Activated CD8-positive, alpha-beta memory T cell treated with anti-CD3 and anti-CD28 coated beads for 4 hours (primary cell): ENCODE measurements at regions not wholly inside any gene's neighbourhood (a gene's known extent, or its start where the extent isn't known, plus 50 kb on each side); places are given as distances from the start of the nearest gene placed in this dataset.

Experiments
- DNase-seq, 2 donors: peaks; one replicate each; pipeline ENCODE4 v3.0.0-alpha.2; 2020; ENCODE audit warnings: low read depth in 2 of 2

DNA sequence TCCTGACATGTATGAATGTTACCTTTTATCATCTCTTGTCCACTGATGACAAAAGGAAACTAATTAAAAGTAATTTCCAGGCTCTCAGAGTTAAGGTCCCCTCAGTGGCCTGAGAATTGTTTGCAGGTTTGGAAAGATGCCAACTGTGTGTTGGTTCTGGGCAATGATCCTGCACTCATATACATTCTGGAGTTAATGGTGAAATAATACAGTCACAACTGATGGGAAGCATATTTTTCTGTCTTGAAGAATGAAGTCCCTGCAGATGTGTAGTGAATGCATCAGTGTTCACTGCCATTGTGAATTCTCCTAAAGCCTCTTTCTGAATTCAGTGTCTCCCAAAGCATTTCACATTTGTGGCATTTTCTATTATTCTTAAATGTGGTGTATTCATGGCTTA, 238.1 kb upstream of the PPP1R2C start:
- DNase-seq, result no peak

DNA sequence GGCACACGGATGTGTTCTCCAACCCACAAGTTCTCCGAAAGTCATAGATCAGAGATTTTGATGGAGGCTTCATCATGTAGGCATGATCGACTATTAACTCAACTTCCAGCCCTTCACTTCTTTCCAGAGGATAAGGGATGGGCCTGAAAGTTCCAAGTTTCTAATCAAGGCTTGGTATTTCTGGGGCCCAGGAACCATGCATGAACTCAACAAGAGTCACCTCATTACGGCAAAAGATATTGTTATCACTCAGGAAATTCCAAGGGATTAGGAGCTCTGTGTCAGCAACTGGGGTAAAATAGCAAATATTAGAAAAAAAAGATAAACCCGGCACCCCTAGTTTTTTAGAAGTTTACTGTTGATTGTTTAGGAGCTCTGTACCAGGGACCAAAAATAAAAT, 240.1 kb upstream of the PPP1R2C start:
- no peak for DNase-seq

GRCh38 chrX:43019021-43019420, 241.1 kb upstream of the PPP1R2C start:
- DNase-seq, result no peak

DNA sequence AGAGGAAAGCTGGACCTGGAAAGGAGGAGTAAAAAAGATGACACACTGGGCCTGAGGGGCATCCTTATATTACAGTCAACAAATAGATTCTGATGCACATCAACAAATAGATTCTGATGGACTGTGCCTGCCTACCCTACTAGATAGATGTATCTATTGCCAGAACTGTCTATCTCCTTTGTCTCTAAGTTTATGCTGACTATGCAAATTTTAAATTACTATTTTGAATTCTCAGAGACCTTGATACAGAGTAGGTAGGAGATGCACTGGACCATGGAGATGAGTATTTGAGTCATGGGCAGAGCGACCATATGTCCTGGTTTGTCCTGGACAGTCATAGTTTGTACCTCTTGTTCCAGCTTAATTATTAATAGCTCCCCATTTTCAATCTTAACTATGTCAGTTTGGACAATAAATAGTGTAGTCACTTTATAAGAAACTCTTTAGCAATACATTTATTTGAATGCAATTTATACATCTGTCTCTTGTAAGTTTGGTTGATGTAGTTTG, 247.9 kb upstream of the PPP1R2C start:
- no peak for DNase-seq

- DNase-seq, result no peak
These were observed 286.1 kb upstream of the PPP1R2C start for GRCh38 chrX:43064096-43064495.

DNA sequence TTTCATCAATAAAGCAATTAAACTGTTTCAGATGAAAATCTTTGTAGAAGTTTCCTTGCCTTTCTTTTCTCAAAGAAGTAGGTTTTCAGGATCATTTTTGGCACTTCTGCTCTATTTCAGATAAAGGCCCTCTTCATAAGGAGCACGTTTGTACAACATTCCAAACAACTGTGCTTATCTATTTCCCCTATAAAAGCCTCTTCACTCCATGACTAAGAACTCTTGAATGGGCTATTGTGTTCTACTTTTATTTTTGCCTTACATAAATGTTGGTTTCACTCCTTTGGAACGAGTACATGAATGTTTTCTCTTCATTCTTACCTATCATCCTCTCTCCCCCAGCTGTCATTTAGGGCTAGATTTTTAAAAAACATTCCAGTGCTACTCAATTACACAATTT, 288.0 kb upstream of the PPP1R2C start:
- no peak for DNase-seq

DNA sequence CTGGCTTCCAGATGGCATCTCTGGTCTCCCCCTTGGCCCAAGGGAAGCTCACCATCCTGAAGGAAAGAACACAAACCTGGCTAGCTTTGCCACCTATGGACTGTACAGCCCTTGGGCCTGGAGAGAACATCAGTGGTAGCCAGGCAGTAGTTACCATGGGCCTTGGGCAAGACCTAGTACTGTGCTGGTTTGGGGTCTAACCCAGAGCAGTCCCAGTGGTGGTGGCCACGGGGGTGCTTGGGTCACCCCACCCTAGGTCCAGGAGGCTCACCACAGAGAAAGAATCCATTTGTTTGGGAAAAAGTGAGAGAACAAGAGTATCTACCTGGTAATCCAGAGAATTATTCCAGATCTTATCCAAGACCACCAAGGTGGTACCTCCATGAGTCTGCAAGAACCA, 290.7 kb upstream of the PPP1R2C start:
- DNase-seq, result no peak

DNA sequence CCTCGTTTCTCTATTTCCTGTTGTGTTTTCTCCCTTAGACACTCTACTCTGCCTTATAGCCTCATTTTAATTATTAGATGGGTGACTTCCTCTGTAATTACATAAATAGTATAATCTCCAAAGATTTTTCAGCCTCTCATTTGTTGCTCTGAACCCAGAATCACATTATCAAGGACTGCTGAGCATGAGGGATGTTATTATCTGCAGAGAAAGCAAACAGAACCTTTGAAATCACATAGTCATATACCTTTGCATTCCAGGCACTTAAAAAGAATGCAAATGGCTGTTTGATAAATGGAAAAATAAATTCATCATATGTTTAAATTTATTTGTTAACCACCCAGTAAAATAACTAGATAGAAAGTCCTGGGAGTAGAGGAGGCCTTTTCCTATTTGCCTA, 305.1 kb upstream of the PPP1R2C start:
- DNase-seq, result no peak

DNA sequence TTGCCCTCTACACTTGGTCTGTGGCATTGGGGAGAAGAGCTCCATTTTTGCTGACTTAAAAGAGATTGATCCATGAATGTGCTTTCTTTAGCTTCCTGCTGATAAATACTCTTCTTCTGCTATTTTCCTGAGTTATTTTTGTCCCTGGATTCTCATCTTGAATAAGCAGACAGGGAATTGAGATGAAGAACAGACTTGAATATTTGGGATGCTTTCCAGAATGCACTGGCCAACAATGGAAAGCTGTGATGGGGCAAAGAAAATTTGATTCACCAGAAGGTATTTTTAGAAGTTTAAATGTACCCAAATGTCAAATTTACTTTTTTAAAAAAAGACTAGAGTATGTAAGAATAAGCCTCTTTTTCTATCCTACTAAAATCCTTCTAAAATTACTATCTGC, 309.9 kb upstream of the PPP1R2C start:
- no peak for DNase-seq

- DNase-seq, result no peak
These were observed 318.9 kb upstream of the PPP1R2C start for GRCh38 chrX:43096830-43097229.

- no peak for DNase-seq
These were observed 328.0 kb upstream of the PPP1R2C start for GRCh38 chrX:43106009-43106408.

DNA sequence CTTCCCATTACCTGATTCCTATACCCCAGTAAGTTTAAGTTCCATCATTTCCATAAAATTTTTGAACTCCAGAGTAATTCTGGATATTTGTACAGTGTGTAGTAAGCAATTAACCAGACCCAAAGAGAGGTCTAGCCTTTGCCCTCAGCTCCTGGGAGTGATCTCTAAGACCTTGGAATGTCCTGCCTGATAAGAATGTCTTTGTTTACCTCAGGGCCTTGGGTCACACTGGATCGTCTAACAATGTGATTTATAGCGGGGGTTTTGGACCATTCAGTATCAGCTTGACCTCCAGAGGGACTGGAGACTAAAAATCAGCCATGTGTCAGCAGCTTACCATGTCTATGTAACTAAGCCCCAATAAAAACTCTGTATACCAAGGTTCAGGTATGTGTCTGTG, 330.9 kb upstream of the PPP1R2C start:
- DNase-seq, result no peak

DNA sequence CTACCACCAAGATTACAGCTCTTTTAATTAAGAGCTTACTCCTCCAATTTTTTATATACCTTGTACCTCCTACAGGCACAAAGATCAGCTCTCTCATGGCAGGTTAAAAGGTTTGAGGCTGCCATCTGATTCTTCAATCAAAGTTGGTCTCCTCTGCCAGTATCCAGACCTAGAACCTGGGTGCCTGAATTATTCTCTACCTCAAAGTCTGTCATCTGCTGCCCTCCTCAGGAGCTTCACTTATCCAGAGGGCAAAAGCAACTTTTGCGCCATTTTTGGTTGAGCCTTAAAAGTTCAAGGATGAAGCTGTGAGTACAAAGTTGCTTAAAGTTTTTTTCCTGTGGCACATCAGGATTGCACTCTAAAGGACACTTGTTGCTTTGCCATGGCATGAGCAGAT, 343.7 kb upstream of the PPP1R2C start:
- no peak for DNase-seq

DNA sequence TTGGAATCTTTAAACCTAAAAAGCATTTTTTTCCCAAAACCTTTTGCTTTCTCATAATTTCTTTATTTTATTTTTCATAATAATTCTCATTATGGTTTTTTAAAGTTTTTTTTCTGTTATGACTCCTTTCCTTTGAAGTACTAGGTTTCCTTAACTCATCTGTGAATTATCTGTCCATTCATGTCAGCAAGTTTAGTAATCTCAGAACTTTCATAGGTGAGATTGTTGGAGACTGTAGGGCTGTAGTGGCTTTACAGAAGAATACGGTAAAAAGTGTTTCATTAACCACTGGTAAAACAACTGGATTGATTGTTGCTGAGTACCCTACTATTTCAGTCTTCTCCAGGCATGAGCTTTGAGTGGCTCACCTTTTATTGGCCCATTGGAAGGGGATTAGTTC, 361.7 kb upstream of the PPP1R2C start:
- DNase-seq, result no peak

DNA sequence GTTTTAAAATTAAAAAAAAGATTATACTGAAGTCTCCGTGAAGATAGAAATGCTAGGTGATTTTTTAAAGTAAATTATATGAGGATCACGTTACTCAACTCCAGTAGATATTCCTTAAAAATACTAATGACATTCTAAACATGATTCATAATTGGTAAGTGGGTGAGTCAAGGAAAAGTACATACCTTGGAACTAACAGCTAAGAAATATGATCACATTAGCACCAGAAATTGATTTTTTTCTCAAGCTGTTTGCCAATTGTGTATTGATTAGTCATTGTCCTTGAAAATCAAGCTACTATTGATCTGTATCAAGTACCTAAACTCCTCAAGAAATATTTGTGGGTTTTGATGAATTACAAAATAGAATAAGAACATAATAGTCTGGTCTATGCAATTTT, 362.6 kb upstream of the PPP1R2C start:
- DNase-seq, result no peak

DNA sequence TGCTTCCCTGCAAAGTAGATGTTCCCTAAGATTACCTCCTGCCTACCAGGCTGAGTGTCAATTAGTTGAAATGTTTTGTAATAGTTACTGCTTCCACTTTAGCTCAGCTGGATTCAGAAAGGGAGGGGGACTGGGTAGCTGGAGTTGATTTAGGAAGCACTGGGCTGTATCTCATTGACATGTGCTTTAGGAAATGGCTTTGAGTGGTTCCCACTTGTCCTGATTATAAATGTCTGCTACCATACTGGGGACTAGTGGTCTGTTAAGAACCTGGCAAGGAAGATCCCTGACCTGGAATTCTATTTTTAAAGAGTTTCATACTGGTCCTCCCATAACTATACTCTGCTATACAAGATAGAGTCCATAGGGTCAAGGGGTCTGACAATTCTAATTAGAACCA, 363.9 kb upstream of the PPP1R2C start:
- DNase-seq, result no peak

GRCh38 chrX:43148305-43148704, 370.3 kb upstream of the PPP1R2C start:
- no peak for DNase-seq

- DNase-seq, result no peak
These were observed 387.5 kb upstream of the PPP1R2C start for GRCh38 chrX:43165343-43165920.

DNA sequence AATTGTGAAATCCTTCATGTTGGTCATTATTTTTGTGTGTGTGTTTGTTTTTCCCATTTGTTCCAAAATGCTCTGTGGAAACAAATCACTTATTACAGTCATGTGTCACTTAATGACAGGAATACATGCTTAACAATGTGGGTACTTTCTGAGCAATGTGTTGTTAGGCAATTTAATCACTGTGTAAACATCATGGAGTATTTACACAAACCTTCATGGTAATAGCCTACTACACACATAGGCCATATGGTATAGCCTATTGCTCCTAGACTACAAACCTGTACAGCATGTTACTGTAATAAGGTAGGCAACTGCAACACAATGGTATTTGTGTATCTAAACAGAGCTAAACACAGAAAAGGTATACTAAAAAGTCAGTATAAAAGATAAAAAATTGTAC, 388.9 kb upstream of the PPP1R2C start:
- no peak for DNase-seq

DNA sequence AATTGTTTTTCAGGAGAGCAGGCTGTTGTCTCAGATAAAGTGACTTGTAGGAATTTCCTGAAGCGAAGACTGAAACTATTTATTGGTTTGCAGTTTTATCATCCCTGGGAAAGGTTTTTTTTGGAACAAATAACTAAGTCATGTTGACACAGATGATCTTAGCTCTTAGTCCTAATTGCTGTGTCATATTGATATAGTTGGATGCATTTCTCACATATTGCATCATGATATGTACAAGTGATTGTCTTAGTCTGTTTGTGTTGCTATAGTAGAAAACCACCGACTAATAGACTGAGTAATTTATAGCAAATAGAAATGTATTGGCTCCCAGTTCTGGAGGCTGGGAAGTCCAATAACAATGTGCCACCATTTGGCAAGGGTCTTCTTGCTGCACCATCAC, 397.5 kb upstream of the PPP1R2C start:
- DNase-seq, result no peak

- DNase-seq, result no peak
These were observed 398.7 kb upstream of the PPP1R2C start for GRCh38 chrX:43176686-43177085.

GRCh38 chrX:43188296-43188695, 410.3 kb upstream of the PPP1R2C start:
- DNase-seq, result no peak

GRCh38 chrX:43211570-43211969, 433.6 kb upstream of the PPP1R2C start:
- no peak for DNase-seq

DNA sequence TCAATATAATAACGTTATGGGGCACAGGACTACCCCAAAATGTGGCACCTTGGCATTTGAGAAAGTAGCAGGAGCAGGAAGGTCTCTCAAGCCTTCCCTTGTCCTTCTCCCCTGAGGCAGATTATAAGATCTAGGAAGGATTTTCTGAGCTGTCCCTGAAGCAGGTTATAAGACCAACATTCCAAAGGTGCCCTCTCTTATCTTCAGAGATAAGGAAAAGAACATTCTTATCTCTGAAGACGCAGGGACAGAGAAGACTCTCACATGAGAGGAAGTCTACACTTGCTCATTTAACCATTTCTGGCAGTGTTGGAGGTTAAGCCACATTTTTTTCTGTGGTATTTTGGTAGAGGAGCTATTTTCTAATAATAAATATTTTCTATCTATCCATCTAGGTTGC, 437.9 kb upstream of the MAOA start:
- DNase-seq, result no peak
